ENCODE measurements at regions not wholly inside any gene's neighbourhood (a gene's known extent, or its start where the extent isn't known, plus 50 kb on each side); places are given as distances from the start of the nearest gene placed in this dataset.

DNA sequence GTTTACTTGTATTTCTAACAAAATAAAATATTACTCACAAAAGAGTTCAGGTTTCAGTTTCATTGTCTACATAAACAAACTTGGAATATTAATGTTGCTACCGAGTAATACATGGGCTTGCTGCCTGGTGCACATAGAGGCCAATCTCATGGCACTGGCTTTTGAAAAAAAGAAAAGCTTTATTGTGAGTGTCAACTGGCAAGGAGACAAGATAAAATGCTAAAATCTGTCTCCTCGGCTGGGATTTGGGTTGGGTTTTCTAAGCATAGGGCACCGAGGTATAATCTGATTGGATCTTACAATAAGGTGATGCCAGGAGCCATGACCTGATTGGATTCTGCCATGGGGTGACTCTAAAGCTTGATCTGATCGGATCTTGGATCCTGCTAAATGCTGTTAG is 1519.9 kb upstream of the MIR17HG start:
- TF ChIP-seq, protein P1, sequence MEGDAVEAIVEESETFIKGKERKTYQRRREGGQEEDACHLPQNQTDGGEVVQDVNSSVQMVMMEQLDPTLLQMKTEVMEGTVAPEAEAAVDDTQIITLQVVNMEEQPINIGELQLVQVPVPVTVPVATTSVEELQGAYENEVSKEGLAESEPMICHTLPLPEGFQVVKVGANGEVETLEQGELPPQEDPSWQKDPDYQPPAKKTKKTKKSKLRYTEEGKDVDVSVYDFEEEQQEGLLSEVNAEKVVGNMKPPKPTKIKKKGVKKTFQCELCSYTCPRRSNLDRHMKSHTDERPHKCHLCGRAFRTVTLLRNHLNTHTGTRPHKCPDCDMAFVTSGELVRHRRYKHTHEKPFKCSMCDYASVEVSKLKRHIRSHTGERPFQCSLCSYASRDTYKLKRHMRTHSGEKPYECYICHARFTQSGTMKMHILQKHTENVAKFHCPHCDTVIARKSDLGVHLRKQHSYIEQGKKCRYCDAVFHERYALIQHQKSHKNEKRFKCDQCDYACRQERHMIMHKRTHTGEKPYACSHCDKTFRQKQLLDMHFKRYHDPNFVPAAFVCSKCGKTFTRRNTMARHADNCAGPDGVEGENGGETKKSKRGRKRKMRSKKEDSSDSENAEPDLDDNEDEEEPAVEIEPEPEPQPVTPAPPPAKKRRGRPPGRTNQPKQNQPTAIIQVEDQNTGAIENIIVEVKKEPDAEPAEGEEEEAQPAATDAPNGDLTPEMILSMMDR (tag by site-specific recombination; IDR thresholded peaks at IDR 0.05), result no peak
- TF ChIP-seq ZNF555 (tag by site-specific recombination; conservative IDR thresholded peaks at IDR 0.05) (no peak), ZNF792 (tag by site-specific recombination; IDR thresholded peaks at IDR 0.05) (no peak), YY1 (tag by site-specific recombination; IDR thresholded peaks at IDR 0.05) (no peak), HOXC10 (CRISPR knock-in tag; IDR thresholded peaks at IDR 0.05) (no peak), ZNF701 (tag by site-specific recombination; IDR thresholded peaks at IDR 0.05) (no peak), SCRT2 (tag by site-specific recombination; IDR thresholded peaks at IDR 0.05) (no peak), ZSCAN30 (tag by site-specific recombination; IDR thresholded peaks at IDR 0.05) (no peak), ZNF777 (tag by site-specific recombination; IDR thresholded peaks at IDR 0.05; ENCODE audit: borderline replicate concordance) (no peak), IKZF3 (tag by site-specific recombination; IDR thresholded peaks at IDR 0.05) (no peak), BCL11A (tag by site-specific recombination; IDR thresholded peaks at IDR 0.05; ENCODE audit: low read depth) (no peak)
- TF ChIP-seq, protein P2, sequence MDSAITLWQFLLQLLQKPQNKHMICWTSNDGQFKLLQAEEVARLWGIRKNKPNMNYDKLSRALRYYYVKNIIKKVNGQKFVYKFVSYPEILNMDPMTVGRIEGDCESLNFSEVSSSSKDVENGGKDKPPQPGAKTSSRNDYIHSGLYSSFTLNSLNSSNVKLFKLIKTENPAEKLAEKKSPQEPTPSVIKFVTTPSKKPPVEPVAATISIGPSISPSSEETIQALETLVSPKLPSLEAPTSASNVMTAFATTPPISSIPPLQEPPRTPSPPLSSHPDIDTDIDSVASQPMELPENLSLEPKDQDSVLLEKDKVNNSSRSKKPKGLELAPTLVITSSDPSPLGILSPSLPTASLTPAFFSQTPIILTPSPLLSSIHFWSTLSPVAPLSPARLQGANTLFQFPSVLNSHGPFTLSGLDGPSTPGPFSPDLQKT (IDR thresholded peaks at IDR 0.05; ENCODE audit: borderline replicate concordance, low read depth, low read length), result no peak
- TF ChIP-seq, protein P3, sequence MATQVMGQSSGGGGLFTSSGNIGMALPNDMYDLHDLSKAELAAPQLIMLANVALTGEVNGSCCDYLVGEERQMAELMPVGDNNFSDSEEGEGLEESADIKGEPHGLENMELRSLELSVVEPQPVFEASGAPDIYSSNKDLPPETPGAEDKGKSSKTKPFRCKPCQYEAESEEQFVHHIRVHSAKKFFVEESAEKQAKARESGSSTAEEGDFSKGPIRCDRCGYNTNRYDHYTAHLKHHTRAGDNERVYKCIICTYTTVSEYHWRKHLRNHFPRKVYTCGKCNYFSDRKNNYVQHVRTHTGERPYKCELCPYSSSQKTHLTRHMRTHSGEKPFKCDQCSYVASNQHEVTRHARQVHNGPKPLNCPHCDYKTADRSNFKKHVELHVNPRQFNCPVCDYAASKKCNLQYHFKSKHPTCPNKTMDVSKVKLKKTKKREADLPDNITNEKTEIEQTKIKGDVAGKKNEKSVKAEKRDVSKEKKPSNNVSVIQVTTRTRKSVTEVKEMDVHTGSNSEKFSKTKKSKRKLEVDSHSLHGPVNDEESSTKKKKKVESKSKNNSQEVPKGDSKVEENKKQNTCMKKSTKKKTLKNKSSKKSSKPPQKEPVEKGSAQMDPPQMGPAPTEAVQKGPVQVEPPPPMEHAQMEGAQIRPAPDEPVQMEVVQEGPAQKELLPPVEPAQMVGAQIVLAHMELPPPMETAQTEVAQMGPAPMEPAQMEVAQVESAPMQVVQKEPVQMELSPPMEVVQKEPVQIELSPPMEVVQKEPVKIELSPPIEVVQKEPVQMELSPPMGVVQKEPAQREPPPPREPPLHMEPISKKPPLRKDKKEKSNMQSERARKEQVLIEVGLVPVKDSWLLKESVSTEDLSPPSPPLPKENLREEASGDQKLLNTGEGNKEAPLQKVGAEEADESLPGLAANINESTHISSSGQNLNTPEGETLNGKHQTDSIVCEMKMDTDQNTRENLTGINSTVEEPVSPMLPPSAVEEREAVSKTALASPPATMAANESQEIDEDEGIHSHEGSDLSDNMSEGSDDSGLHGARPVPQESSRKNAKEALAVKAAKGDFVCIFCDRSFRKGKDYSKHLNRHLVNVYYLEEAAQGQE (tag by site-specific recombination; IDR thresholded peaks at IDR 0.05), result no peak

Measured in HEK293 (cell line).